PC-9 (cell line): ENCODE measurements at regions not wholly inside any gene's neighbourhood (a gene's known extent, or its start where the extent isn't known, plus 50 kb on each side); places are given as distances from the start of the nearest gene placed in this dataset.

Experiments used
- BruUV-seq: library from RNA; stranded (reverse); fragments of 400-500 nt; replicated peaks from 2 replicates; lab custom pipeline; 2021; lab: Mats Ljungman, UMichigan
- CTCF ChIA-PET: fragments of 300-600 bp; sonication (Branson Sonifier 250); formaldehyde crosslinking; loops from one replicate; lab custom pipeline; 2022; ENCODE audit warnings: antibody characterized with exemption; lab: Charles Lee
- POLR2A ChIA-PET: fragments of 300-600 bp; sonication (Branson Sonifier 250); formaldehyde crosslinking; loops from one replicate; lab custom pipeline; 2022; ENCODE audit warnings: antibody characterized with exemption; ENCODE audit not compliant: unreplicated experiment; lab: Charles Lee
- DNase-seq, 2 experiments: peaks; one replicate each; pipeline versions ENCODE4 v3.0.0 to v3.0.0-alpha.2; 2015 to 2022; ENCODE audit warnings: mixed read lengths in 1 of 2
- H2AFZ ChIP-seq: fragments of 200-600 bp; sonication (generic); 2 replicates; pipeline ENCODE4 v1.8.1; 2017; ENCODE audit warnings: antibody characterized with exemption
- H3F3A ChIP-seq: fragments of 200-600 bp; sonication (generic); 2 replicates; pipeline ENCODE4 v1.8.1; 2017; ENCODE audit warnings: antibody characterized with exemption, mild to moderate bottlenecking, low read depth; ENCODE audit not compliant: insufficient read depth
- H3K27ac ChIP-seq: fragments of 200-600 bp; sonication (generic); 2 replicates; pipeline ENCODE4 v1.6.1; 2016; ENCODE audit warnings: mixed run types
- H3K27me3 ChIP-seq: fragments of 200-600 bp; sonication (generic); 2 replicates; pipeline ENCODE4 v1.6.1; 2016; ENCODE audit warnings: low read depth, mixed run types; ENCODE audit not compliant: insufficient read depth
- H3K36me3 ChIP-seq: fragments of 200-600 bp; sonication (generic); 2 replicates; pipeline ENCODE4 v1.6.1; 2016; ENCODE audit warnings: low read depth, mixed run types
- H3K4me1 ChIP-seq: fragments of 200-600 bp; sonication (generic); replicated peaks from 2 replicates; pipeline ENCODE4 v1.6.1; 2016; ENCODE audit warnings: mixed run types; ENCODE audit not compliant: insufficient read depth
- H3K4me2 ChIP-seq: fragments of 200-600 bp; sonication (generic); 2 replicates; pipeline ENCODE4 v1.6.1; 2017; ENCODE audit warnings: mixed run types
- H3K4me3 ChIP-seq: fragments of 200-600 bp; sonication (generic); 2 replicates; pipeline ENCODE4 v1.6.1; 2016; ENCODE audit warnings: mixed run types
- H3K79me2 ChIP-seq: fragments of 200-600 bp; sonication (generic); 2 replicates; pipeline ENCODE4 v1.6.1; 2017; ENCODE audit warnings: low read depth, mixed run types
- H3K9me2 ChIP-seq: fragments of 200-600 bp; sonication (generic); 2 replicates; pipeline ENCODE4 v1.8.1; 2017; ENCODE audit warnings: mild to moderate bottlenecking; ENCODE audit not compliant: insufficient read depth
- H3K9me3 ChIP-seq: fragments of 200-600 bp; sonication (generic); 2 replicates; pipeline ENCODE4 v1.8.1; 2016; ENCODE audit warnings: low read depth; ENCODE audit not compliant: insufficient read depth
- H4K20me1 ChIP-seq: fragments of 200-600 bp; sonication (generic); 2 replicates; pipeline ENCODE4 v1.8.1; 2017; ENCODE audit not compliant: insufficient read depth
- EZH2 ChIP-seq: fragments of 200-600 bp; sonication (generic); IDR thresholded peaks from 2 replicates; pipeline ENCODE4 v1.8.0; 2017; ENCODE audit warnings: antibody characterized with exemption, low read depth
- intact Hi-C: fragments of 100-400 bp; cut with micrococcal nuclease; formaldehyde crosslinking; loops from one replicate; pipeline ENCODE4 v1.10.0; 2022; ENCODE audit not compliant: unreplicated experiment
- TF ChIP-seq, protein P1 (sequence below): fragments of 200-600 bp; sonication (generic); conservative IDR thresholded peaks from 2 replicates; pipeline ENCODE4 v1.6.1; 2017; ENCODE audit warnings: mixed run types, antibody characterized with exemption, mild to moderate bottlenecking, moderate library complexity

- intact Hi-C loops: no loop called here
- no peaks in the 10 kb centered on the region for H3K9me3 ChIP-seq
- H2AFZ ChIP-seq: no peak overlapping the region
- no peak overlapping the region for H3K4me3 ChIP-seq
- no peaks in the 10 kb centered on the region for H3K4me1 ChIP-seq
- no peak for DNase-seq
- TF ChIP-seq EZH2: no peak
- TF ChIP-seq, protein P1, sequence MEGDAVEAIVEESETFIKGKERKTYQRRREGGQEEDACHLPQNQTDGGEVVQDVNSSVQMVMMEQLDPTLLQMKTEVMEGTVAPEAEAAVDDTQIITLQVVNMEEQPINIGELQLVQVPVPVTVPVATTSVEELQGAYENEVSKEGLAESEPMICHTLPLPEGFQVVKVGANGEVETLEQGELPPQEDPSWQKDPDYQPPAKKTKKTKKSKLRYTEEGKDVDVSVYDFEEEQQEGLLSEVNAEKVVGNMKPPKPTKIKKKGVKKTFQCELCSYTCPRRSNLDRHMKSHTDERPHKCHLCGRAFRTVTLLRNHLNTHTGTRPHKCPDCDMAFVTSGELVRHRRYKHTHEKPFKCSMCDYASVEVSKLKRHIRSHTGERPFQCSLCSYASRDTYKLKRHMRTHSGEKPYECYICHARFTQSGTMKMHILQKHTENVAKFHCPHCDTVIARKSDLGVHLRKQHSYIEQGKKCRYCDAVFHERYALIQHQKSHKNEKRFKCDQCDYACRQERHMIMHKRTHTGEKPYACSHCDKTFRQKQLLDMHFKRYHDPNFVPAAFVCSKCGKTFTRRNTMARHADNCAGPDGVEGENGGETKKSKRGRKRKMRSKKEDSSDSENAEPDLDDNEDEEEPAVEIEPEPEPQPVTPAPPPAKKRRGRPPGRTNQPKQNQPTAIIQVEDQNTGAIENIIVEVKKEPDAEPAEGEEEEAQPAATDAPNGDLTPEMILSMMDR: no peak
- H3K27me3 ChIP-seq: no peaks in the 10 kb centered on the region
- H3K4me2 ChIP-seq: no peak overlapping the region
- ChIA-PET POLR2A (no interaction called here), CTCF (no interaction called here)
- no peak overlapping the region for H3K27ac ChIP-seq
- no peaks in the 10 kb centered on the region for H3K9me2 ChIP-seq
- no peaks in the 10 kb centered on the region for H3K36me3 ChIP-seq
- no TSS peak for BruUV-seq
- no peaks in the 10 kb centered on the region for H3F3A ChIP-seq
- H4K20me1 ChIP-seq: no peaks in the 10 kb centered on the region
- no peaks in the 10 kb centered on the region for H3K79me2 ChIP-seq
Measured at GRCh38 chrX:93932471-93933220, 258.6 kb downstream of the FAM133A start.

DNA sequence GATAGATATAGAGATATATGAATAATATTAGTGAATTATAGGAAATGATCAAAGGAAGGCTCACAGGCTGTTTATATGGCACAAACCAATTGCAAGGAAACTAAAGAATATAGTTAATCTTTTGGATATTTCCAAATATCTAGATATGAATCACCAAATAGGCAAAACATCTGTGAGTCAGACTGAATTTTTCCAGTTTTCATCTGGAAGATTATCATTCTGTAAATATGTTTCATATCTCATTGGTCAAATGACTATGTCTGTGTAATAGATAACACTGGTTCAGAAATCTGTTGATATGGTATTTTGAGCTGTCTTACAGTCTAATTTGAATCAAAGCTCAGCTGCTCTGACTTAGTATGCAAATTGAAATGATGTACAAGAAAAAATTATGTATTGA, 303.6 kb downstream of the FAM133A start:
- BruUV-seq: no TSS peak
- no peaks in the 10 kb centered on the region for H4K20me1 ChIP-seq
- no peaks in the 10 kb centered on the region for H3K9me3 ChIP-seq
- H3K4me2 ChIP-seq: no peak overlapping the region
- TF ChIP-seq EZH2: no peak
- TF ChIP-seq, protein P1: no peak
- no peaks in the 10 kb centered on the region for H3F3A ChIP-seq
- no peak overlapping the region for H2AFZ ChIP-seq
- intact Hi-C loops: no loop called here
- no peaks in the 10 kb centered on the region for H3K9me2 ChIP-seq
- H3K4me3 ChIP-seq: no peak overlapping the region
- no peaks in the 10 kb centered on the region for H3K4me1 ChIP-seq
- H3K27me3 ChIP-seq: no peaks in the 10 kb centered on the region
- no peak overlapping the region for H3K27ac ChIP-seq
- DNase-seq: no peak
- no peaks in the 10 kb centered on the region for H3K79me2 ChIP-seq
- no peaks in the 10 kb centered on the region for H3K36me3 ChIP-seq
- ChIA-PET CTCF (no interaction called here), POLR2A (no interaction called here)

DNA sequence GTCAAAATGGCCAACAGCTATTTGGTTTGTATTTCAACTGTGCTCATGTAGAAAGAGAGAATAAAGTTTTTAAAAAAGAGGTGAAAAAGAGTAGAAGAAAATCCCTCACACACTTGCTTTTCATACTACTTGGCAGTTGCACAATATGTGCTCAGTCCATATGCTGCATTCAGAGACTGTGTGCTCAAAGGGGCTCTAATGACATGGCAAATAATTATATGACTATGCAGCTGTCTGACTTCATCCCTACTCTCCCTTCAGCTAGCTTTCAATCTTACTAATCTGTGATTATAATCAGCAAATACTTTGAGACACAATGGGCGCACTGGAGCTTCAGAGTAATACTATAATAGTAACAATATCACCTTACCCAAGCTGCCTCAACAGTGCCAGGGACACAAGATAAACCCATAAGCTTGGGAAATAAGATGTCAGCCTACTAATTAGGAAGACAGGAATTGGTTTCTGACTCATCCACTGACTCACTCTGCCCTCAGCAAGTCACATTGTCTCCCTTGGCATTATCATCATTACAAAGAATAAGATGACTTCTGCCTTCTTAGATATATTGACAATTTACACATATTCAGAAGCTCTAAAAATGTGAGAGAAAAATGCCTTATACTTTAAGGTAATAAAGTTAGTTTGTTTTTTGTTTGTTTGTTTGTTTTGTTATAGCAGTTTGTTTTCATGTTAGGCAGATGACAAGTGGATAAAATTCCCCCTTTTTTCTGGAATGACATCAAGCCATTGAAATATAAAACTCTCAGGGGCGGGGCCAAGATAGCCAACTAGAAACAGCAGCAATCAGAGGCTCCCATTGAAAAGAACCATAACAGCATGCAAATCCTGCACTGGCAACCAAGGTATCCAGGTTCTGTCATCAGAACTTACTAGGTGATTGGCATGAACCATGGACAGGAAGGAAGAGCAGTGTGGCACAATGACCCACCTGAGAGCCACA, 311.6 kb downstream of the FAM133A start:
- Histone ChIP-seq H3K4me1 (no peaks in the 10 kb centered on the region), H2AFZ (no peak overlapping the region), H3K27ac (no peak overlapping the region), H3K9me2 (no peaks in the 10 kb centered on the region), H4K20me1 (no peaks in the 10 kb centered on the region), H3K36me3 (no peaks in the 10 kb centered on the region), H3K79me2 (no peaks in the 10 kb centered on the region), H3K9me3 (no peaks in the 10 kb centered on the region), H3K4me3 (no peak overlapping the region), H3F3A (no peaks in the 10 kb centered on the region), H3K27me3 (no peaks in the 10 kb centered on the region), H3K4me2 (no peak overlapping the region)
- DNase-seq: no peak
- intact Hi-C loops: no loop called here
- BruUV-seq: no TSS peak
- CTCF ChIA-PET: no interaction called here
- POLR2A ChIA-PET: no interaction called here
- TF ChIP-seq, protein P1: no peak
- TF ChIP-seq EZH2: no peak
